HCT116 (cell line): ENCODE measurements at regions not wholly inside any gene's neighbourhood (a gene's known extent, or its start where the extent isn't known, plus 50 kb on each side); places are given as distances from the start of the nearest gene placed in this dataset.

ENCODE experiments used
- ATAC-seq: fragments of 200-7000 bp; cut with Tn5 transposase; 2 replicates; pipeline ENCODE4 v1.9.1; 2020; ENCODE audit warnings: mild to moderate bottlenecking, moderate library complexity
- BruUV-seq: library from RNA; stranded (reverse); fragments of 400-500 nt; replicated peaks from 2 replicates; lab custom pipeline; 2021; lab: Mats Ljungman, UMichigan
- CTCF ChIA-PET: fragments of 300-600 bp; sonication (Branson Sonifier 250); formaldehyde crosslinking; loops from one replicate; lab custom pipeline; 2021; ENCODE audit warnings: antibody characterized with exemption; lab: Charles Lee
- POLR2A ChIA-PET: fragments of 300-600, 350-600 bp; sonication (Branson Sonifier 250); formaldehyde crosslinking; loops from one replicate; lab custom pipeline; 2021; ENCODE audit warnings: antibody characterized with exemption; lab: Charles Lee
- RAD21 ChIA-PET, 2 experiments: fragments of 300-600 bp; sonication (Branson Sonifier 250); formaldehyde crosslinking; loops; one replicate each; lab custom pipeline; 2023; ENCODE audit warnings: low total read pairs in 2 of 2; ENCODE audit not compliant: uncharacterized antibody in 2 of 2, unreplicated experiment in 2 of 2, low non-redundant PET in 1 of 2; lab: Charles Lee
- DNase-seq: peaks from one replicate; pipeline ENCODE4 v3.0.0-alpha.2; 2010; ENCODE audit warnings: low read depth, low spot score
- H2AFZ ChIP-seq: fragments of 200-600 bp; shearing (Covaris generic), sonication (generic); 2 replicates; pipeline ENCODE4 v1.6.1; 2017; ENCODE audit warnings: low read depth, mixed run types, mixed read lengths, antibody characterized with exemption, low read length; ENCODE audit not compliant: poor library complexity, severe bottlenecking
- H3K27ac ChIP-seq: 2 replicates; pipeline ENCODE4 v1.5.1; 2012; ENCODE audit warnings: low read depth, low read length
- H3K27me3 ChIP-seq: fragments of 200-600 bp; sonication (generic); 2 replicates; pipeline ENCODE4 v1.6.1; 2016; ENCODE audit warnings: mixed run types, low read length, mixed read lengths; ENCODE audit not compliant: insufficient read depth
- H3K36me3 ChIP-seq, 2 experiments: fragments of 200-500 bp in 1 of 2; fragments of 200-600 bp in 1 of 2; sonication (Bioruptor generic) in 1 of 2; sonication (generic) in 1 of 2; 2 replicates each; pipeline versions ENCODE4 v1.5.1 to v1.6.1; 2014 to 2016; ENCODE audit warnings: low read length in 2 of 2, inconsistent platforms in 1 of 2, mixed read lengths in 1 of 2, mixed run types in 1 of 2; ENCODE audit not compliant: insufficient read depth in 2 of 2, control insufficient read depth in 1 of 2
- H3K4me1 ChIP-seq, 2 experiments: fragments of 200-600 bp in 1 of 2; sonication (generic) in 1 of 2; 2 replicates each; pipeline versions ENCODE4 v1.5.1 to v1.6.1; 2012 to 2017; ENCODE audit warnings: low read length in 2 of 2, inconsistent platforms in 1 of 2, mild to moderate bottlenecking in 1 of 2, mixed read lengths in 1 of 2, mixed run types in 1 of 2, moderate library complexity in 1 of 2; ENCODE audit not compliant: insufficient read depth in 2 of 2, control insufficient read depth in 1 of 2
- H3K4me2 ChIP-seq: fragments of 200-600 bp; sonication (generic); 2 replicates; pipeline ENCODE4 v1.6.1; 2017; ENCODE audit warnings: mixed run types, low read length, mixed read lengths
- H3K4me3 ChIP-seq, 2 experiments: fragments of 200-600 bp in 1 of 2; sonication (generic) in 1 of 2; replicated peaks in 1 of 2; 2 replicates each; pipeline ENCODE4 v1.5.1; 2011 to 2016; ENCODE audit warnings: low read length in 2 of 2, control low read depth in 1 of 2, low read depth in 1 of 2, mild to moderate bottlenecking in 1 of 2, mixed read lengths in 1 of 2, mixed run types in 1 of 2
- H3K79me2 ChIP-seq: fragments of 200-600 bp; sonication (generic); 2 replicates; pipeline ENCODE4 v1.6.1; 2017; ENCODE audit warnings: mild to moderate bottlenecking, mixed run types, low read length, moderate library complexity, mixed read lengths; ENCODE audit not compliant: insufficient read depth
- H3K9ac ChIP-seq: fragments of 200-600 bp; sonication (generic); 2 replicates; pipeline ENCODE4 v1.6.1; 2016; ENCODE audit warnings: low read length, mixed read lengths
- H3K9me2 ChIP-seq: fragments of 200-600 bp; sonication (generic), shearing (Covaris generic); 2 replicates; pipeline ENCODE4 v1.6.1; 2017; ENCODE audit warnings: mixed run types, mild to moderate bottlenecking, moderate library complexity; ENCODE audit not compliant: insufficient read depth
- H3K9me3 ChIP-seq, 2 experiments: fragments of 200-500 bp in 1 of 2; fragments of 200-600 bp in 1 of 2; sonication (Bioruptor generic) in 1 of 2; sonication (generic) in 1 of 2; 2 replicates each; pipeline ENCODE4 v1.6.1; 2014 to 2017; ENCODE audit warnings: low read length in 2 of 2, mixed read lengths in 2 of 2, inconsistent platforms in 1 of 2, low read depth in 1 of 2, mild to moderate bottlenecking in 1 of 2, mixed run types in 1 of 2, moderate library complexity in 1 of 2; ENCODE audit not compliant: control insufficient read depth in 1 of 2, insufficient read depth in 1 of 2
- H4K20me1 ChIP-seq: fragments of 200-600 bp; sonication (generic), shearing (Covaris generic); 2 replicates; pipeline ENCODE4 v1.6.1; 2017; ENCODE audit warnings: mixed run types, mild to moderate bottlenecking, moderate library complexity; ENCODE audit not compliant: insufficient read depth
- FOSL1 ChIP-seq: IDR thresholded peaks from 2 replicates; pipeline ENCODE4 v1.6.1; 2012; ENCODE audit warnings: low read depth
- JUND ChIP-seq: IDR thresholded peaks from 2 replicates; pipeline ENCODE4 v1.6.1; 2012
- POLR2AphosphoS5 ChIP-seq: IDR thresholded peaks from 2 replicates; pipeline ENCODE4 v1.6.1; 2011; ENCODE audit warnings: mild to moderate bottlenecking, low read depth, low read length, moderate library complexity
- RAD21 ChIP-seq: IDR thresholded peaks from 2 replicates; pipeline ENCODE4 v1.6.1; 2012; ENCODE audit warnings: low read depth, mild to moderate bottlenecking
- SP1 ChIP-seq: IDR thresholded peaks from 2 replicates; pipeline ENCODE4 v1.6.1; 2012; ENCODE audit warnings: low read depth
- TCF7L2 ChIP-seq: IDR thresholded peaks from 2 replicates; pipeline ENCODE4 v1.7.0; 2011; ENCODE audit warnings: borderline replicate concordance, inconsistent platforms; ENCODE audit not compliant: insufficient read depth, insufficient read length; ENCODE audit errors: extremely low read depth
- ZFX ChIP-seq: fragments of 450-650 bp; IDR thresholded peaks from 2 replicates; pipeline ENCODE4 v1.6.1; 2017
- intact Hi-C: fragments of 100-400 bp; cut with micrococcal nuclease; formaldehyde crosslinking; loops from 2 replicates; pipeline ENCODE4 v1.10.0; 2022

DNA sequence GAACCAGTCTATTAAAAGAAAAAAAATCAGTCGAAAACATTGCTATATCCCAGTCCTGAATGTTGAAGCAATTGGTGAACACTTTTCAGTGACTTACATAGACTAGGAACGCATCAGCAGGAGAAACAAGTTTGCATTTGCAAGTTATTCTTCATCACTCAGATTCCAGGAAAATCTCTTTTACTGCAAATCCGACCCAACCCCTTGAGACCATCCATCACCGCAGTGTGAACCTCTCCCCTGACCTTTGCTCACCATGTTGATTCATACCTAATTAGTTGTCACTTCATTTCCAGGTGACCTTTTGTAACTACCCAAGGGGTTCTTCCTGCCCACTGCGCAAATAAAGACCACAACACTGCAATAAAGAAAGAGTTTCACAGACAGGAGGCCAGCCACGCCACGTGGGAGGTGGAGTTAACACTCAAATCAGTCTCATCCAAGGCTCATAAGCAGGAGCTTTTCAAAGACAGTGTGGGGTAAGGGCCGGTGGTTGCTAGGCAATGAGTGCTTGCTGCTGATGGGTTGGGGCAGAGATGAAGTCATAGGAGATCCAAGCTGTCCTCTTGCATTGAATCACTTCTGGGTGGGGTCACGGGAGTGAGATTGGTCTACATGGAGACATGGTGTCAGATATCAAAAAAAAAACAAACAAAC lies 241.3 kb upstream of the TMEM132C start:
- ATAC-seq (no peak), DNase-seq (no peak)
- Histone ChIP-seq H3K4me2 (no peak overlapping the region), H3K36me3 (no peaks in the 10 kb centered on the region), H3K4me3 (no peak overlapping the region), H2AFZ (no peak overlapping the region), H3K79me2 (no peaks in the 10 kb centered on the region), H3K9me3 (peaks cover 6 to 16% of the 10 kb centered on the region in 2 experiments; a peak in 2 of 4 replicates), H3K4me1 (no peaks in the 10 kb centered on the region), H4K20me1 (no peaks in the 10 kb centered on the region), H3K27me3 (no peaks in the 10 kb centered on the region), H3K27ac (no peak overlapping the region), H3K9me2 (no peaks in the 10 kb centered on the region), H3K9ac (no peak overlapping the region)
- ChIA-PET CTCF (no interaction called here), POLR2A (no interaction called here), RAD21 (no interaction called here)
- TF ChIP-seq FOSL1 (no peak), SP1 (no peak), RAD21 (no peak), TCF7L2 (no peak), ZFX (no peak), JUND (no peak)
- intact Hi-C loops = no loop called here
- BruUV-seq = no TSS peak

DNA sequence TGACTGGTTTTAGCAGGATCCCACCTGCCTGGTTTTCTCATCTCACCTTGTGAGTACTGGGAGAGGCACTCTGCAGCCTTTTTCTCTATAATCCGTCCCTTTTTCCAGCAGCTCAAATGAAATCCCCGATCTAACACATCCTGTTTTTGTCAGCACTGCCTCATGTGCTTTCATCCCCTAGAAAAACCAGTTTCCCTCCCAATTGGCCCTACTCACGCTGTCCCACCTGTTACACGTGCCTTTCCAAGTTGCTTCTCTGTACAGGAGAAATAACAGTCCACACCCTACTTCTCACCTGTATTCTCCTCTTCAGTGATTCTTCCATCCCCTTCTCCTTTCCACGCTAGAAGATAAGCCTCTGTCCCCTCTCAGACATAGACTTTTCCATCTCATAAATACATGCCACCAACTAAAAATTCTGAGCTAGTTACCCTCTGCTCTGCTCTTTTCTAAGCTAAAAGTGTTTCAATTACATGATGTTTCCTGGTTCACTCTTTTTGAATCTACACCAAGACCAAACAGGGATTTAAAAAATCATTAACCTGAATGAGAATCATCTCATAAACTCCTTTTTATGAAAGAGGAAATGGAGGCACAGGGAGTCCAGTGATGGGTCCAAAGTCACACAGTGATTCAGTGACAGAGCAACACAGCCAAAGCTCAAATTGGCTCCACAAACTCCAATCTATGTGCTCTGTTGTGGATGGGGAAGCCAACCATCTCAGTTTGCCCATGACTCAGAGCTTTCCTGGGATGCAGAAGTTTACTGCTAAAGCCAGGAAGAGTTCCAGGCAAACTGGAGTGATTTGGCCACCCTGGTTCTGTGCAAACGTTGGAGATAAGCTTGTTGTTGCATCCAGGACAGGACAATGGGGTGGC lies 240.0 kb upstream of the TMEM132C start:
- H3K79me2 ChIP-seq = no peaks in the 10 kb centered on the region
- ATAC-seq (no peak), DNase-seq (no peak)
- intact Hi-C loops = no loop called here
- no peak overlapping the region for H3K4me3 ChIP-seq
- no peaks in the 10 kb centered on the region for H3K36me3 ChIP-seq
- no peaks in the 10 kb centered on the region for H3K9me2 ChIP-seq
- TF ChIP-seq FOSL1 (no peak), TCF7L2 (no peak), POLR2AphosphoS5 (no peak)
- H3K4me1 ChIP-seq = no peaks in the 10 kb centered on the region
- no TSS peak for BruUV-seq
- H3K27me3 ChIP-seq = no peaks in the 10 kb centered on the region
- ChIA-PET CTCF (no interaction called here), POLR2A (no interaction called here), RAD21 (no interaction called here)
- H3K9ac ChIP-seq = no peak overlapping the region
- no peak overlapping the region for H3K4me2 ChIP-seq
- peaks cover 6 to 16% of the 10 kb centered on the region in 2 experiments; a peak in 2 of 4 replicates for H3K9me3 ChIP-seq
- H2AFZ ChIP-seq = no peak overlapping the region
- H4K20me1 ChIP-seq = no peaks in the 10 kb centered on the region
- H3K27ac ChIP-seq = no peak overlapping the region
